Activated CD4-positive, alpha-beta memory T cell treated with anti-CD3 and anti-CD28 coated beads, Interleukin-2, amount 10 ng/mL, durations not matched to agents 7 days and 5 days (primary cell): ENCODE measurements at regions not wholly inside any gene's neighbourhood (a gene's known extent, or its start where the extent isn't known, plus 50 kb on each side); places are given as distances from the start of the nearest gene placed in this dataset.

Experiments used
- CTCF ChIA-PET: fragments of 350-600 bp; sonication (Branson Sonifier 250); formaldehyde crosslinking; loops from one replicate; lab custom pipeline; 2021; ENCODE audit warnings: antibody characterized with exemption, inconsistent platforms; lab: Charles Lee
- POLR2A ChIA-PET: fragments of 350-600 bp; sonication (Branson Sonifier 250); formaldehyde crosslinking; loops from one replicate; lab custom pipeline; 2021; ENCODE audit warnings: antibody characterized with exemption; lab: Charles Lee
- DNase-seq: peaks from one replicate; pipeline ENCODE4 v3.0.0-alpha.2; 2020
- H3K27ac Mint-ChIP-seq: one replicate; pipeline ENCODE4 v1.8.0; 2021; ENCODE audit warnings: mild to moderate bottlenecking, mixed read lengths
- H3K27me3 Mint-ChIP-seq: one replicate; pipeline ENCODE4 v1.8.0; 2021; ENCODE audit warnings: mixed read lengths
- H3K36me3 Mint-ChIP-seq: one replicate; pipeline ENCODE4 v1.8.0; 2021; ENCODE audit warnings: low read depth, mixed read lengths
- H3K4me1 Mint-ChIP-seq: one replicate; pipeline ENCODE4 v1.8.0; 2021; ENCODE audit warnings: mixed read lengths
- H3K4me3 Mint-ChIP-seq: one replicate; pipeline ENCODE4 v1.8.0; 2021; ENCODE audit warnings: mild to moderate bottlenecking, mixed read lengths
- H3K9me3 Mint-ChIP-seq: one replicate; pipeline ENCODE4 v1.8.0; 2021; ENCODE audit warnings: mixed read lengths

GRCh38 chr15:36062357-36062756, 516.4 kb upstream of the DPH6 start:
- ChIA-PET CTCF (no interaction called here), POLR2A (no interaction called here)
- no peaks in the 10 kb centered on the region for H3K4me1 Mint-ChIP-seq
- no peaks in the 10 kb centered on the region for H3K36me3 Mint-ChIP-seq
- H3K4me3 Mint-ChIP-seq: no peak overlapping the region
- no peak overlapping the region for H3K27ac Mint-ChIP-seq
- no peaks in the 10 kb centered on the region for H3K27me3 Mint-ChIP-seq
- no peak for DNase-seq
- no peaks in the 10 kb centered on the region for H3K9me3 Mint-ChIP-seq

DNA sequence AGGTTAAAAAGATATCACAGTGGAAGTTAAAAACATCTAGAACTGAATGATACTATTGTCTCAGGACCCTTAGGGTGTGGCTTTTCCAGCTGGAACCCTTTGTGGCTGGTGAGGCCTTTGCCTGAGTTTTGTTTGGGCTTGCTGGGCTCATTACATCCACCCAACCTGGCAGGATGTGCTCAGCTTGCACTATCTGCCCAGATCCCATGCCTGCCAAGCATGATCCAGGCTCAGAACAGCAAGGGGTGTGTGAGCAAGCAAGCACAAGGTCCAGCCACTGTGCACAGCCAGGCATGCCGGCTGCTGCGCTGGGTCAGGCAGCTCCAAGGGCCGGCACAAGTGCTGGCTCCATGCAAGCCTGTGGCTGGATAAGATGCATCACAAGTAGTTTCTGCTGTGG, 512.7 kb upstream of the CDIN1 start:
- ChIA-PET POLR2A (no interaction called here), CTCF (no interaction called here)
- no peak overlapping the region for H3K27ac Mint-ChIP-seq
- no peak overlapping the region for H3K4me3 Mint-ChIP-seq
- H3K27me3 Mint-ChIP-seq: no peaks in the 10 kb centered on the region
- DNase-seq: no peak
- H3K4me1 Mint-ChIP-seq: no peaks in the 10 kb centered on the region
- H3K36me3 Mint-ChIP-seq: no peaks in the 10 kb centered on the region
- no peaks in the 10 kb centered on the region for H3K9me3 Mint-ChIP-seq

- POLR2A ChIA-PET: no interaction called here
- H3K9me3 Mint-ChIP-seq: no peaks in the 10 kb centered on the region
- no peak overlapping the region for H3K4me3 Mint-ChIP-seq
- no peak overlapping the region for H3K27ac Mint-ChIP-seq
- CTCF ChIA-PET: no interaction called here
- no peak for DNase-seq
- no peaks in the 10 kb centered on the region for H3K36me3 Mint-ChIP-seq
- no peaks in the 10 kb centered on the region for H3K4me1 Mint-ChIP-seq
- no peaks in the 10 kb centered on the region for H3K27me3 Mint-ChIP-seq
Observed at GRCh38 chr15:36067483-36068274, 511.7 kb upstream of the CDIN1 start.

- ChIA-PET POLR2A (no interaction called here), CTCF (no interaction called here)
- no peak overlapping the region for H3K27ac Mint-ChIP-seq
- DNase-seq: no peak
- H3K4me1 Mint-ChIP-seq: no peaks in the 10 kb centered on the region
- H3K27me3 Mint-ChIP-seq: no peaks in the 10 kb centered on the region
- H3K9me3 Mint-ChIP-seq: no peaks in the 10 kb centered on the region
- H3K4me3 Mint-ChIP-seq: no peak overlapping the region
- no peaks in the 10 kb centered on the region for H3K36me3 Mint-ChIP-seq
Observed at GRCh38 chr15:36075333-36075732, 504.1 kb upstream of the CDIN1 start.

DNA sequence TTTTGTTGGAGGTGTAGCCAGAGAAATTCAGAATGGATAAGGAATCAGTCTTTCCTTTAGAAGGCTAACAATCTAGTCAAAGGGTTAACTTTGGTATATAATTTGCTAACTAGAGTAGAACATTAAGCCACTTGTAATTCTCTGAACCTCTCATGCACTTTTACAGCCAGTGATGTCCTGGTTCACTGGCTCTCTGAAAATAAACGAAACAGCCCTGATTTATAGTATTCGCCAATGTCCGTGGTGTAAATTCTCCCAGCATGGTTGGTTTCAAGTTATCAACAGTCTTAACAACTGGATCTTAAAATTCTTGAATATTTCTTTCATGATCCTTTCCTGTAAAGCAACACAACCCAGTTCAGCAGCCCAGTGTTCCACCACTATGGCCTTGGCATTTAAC, 500.4 kb upstream of the CDIN1 start:
- H3K4me1 Mint-ChIP-seq: no peaks in the 10 kb centered on the region
- H3K36me3 Mint-ChIP-seq: no peaks in the 10 kb centered on the region
- H3K27ac Mint-ChIP-seq: no peak overlapping the region
- CTCF ChIA-PET: no interaction called here
- DNase-seq: no peak
- H3K4me3 Mint-ChIP-seq: no peak overlapping the region
- H3K9me3 Mint-ChIP-seq: peaks cover 5% of the 10 kb centered on the region
- POLR2A ChIA-PET: no interaction called here
- H3K27me3 Mint-ChIP-seq: no peaks in the 10 kb centered on the region

DNA sequence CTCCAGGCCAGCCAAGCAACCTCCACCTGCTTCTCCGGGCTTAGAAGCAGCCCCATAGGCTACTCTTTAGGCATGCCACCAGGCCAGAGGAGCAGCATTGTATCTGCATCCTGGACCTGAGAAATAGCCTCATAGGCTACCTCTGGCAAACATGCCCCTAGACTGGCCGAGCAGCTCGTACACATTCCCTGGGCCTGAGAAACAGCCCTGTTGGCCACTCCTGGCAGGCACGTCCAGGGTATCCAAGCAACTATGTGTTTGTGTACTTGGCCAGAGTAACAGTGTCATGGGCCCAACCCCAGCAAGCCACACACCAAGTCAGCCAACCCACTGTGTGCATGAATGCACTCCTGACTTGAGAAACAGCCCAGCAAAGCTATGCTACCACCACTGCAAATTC, 498.7 kb upstream of the CDIN1 start:
- CTCF ChIA-PET: no interaction called here
- DNase-seq: no peak
- Mint-ChIP-seq H3K4me3 (no peak overlapping the region), H3K27me3 (no peaks in the 10 kb centered on the region), H3K9me3 (peaks cover 6% of the 10 kb centered on the region), H3K36me3 (no peaks in the 10 kb centered on the region), H3K27ac (no peak overlapping the region), H3K4me1 (no peaks in the 10 kb centered on the region)
- POLR2A ChIA-PET: no interaction called here

- no peaks in the 10 kb centered on the region for H3K36me3 Mint-ChIP-seq
- ChIA-PET POLR2A (no interaction called here), CTCF (no interaction called here)
- H3K27ac Mint-ChIP-seq: no peak overlapping the region
- H3K4me1 Mint-ChIP-seq: no peaks in the 10 kb centered on the region
- peaks cover 2% of the 10 kb centered on the region for H3K9me3 Mint-ChIP-seq
- DNase-seq: no peak
- no peaks in the 10 kb centered on the region for H3K27me3 Mint-ChIP-seq
- H3K4me3 Mint-ChIP-seq: no peak overlapping the region
Observed at GRCh38 chr15:36090286-36090946, 489.0 kb upstream of the CDIN1 start.

GRCh38 chr15:36106640-36107335, 472.6 kb upstream of the CDIN1 start:
- H3K27ac Mint-ChIP-seq: no peak overlapping the region
- ChIA-PET CTCF (no interaction called here), POLR2A (no interaction called here)
- DNase-seq: no peak
- H3K9me3 Mint-ChIP-seq: peaks cover under 1% of the 10 kb centered on the region
- H3K27me3 Mint-ChIP-seq: no peaks in the 10 kb centered on the region
- H3K4me1 Mint-ChIP-seq: no peaks in the 10 kb centered on the region
- H3K36me3 Mint-ChIP-seq: no peaks in the 10 kb centered on the region
- no peak overlapping the region for H3K4me3 Mint-ChIP-seq

DNA sequence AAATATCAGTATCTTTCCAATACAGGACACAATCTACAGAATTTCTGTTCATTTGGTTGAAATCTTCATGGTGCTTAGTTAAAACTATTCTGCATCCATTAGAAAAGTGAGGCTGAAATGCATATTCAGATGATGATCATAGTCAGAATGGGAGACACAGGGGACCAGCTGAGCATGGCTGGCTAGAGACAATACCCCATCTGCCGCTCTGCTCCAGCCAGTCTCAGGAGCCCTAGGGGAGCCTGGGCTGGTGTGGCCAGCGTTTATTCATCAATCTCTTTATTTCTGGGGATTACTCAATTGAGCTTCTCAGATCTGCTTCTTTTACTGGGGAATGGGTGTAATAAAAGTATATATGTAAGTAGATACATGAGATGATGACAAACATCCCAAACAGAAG, 470.9 kb upstream of the CDIN1 start:
- H3K27me3 Mint-ChIP-seq: no peaks in the 10 kb centered on the region
- CTCF ChIA-PET: no interaction called here
- H3K9me3 Mint-ChIP-seq: no peaks in the 10 kb centered on the region
- no peak overlapping the region for H3K27ac Mint-ChIP-seq
- no peak for DNase-seq
- no peaks in the 10 kb centered on the region for H3K36me3 Mint-ChIP-seq
- H3K4me3 Mint-ChIP-seq: no peak overlapping the region
- H3K4me1 Mint-ChIP-seq: no peaks in the 10 kb centered on the region
- POLR2A ChIA-PET: no interaction called here

- no peaks in the 10 kb centered on the region for H3K9me3 Mint-ChIP-seq
- ChIA-PET POLR2A (no interaction called here), CTCF (no interaction called here)
- DNase-seq: no peak
- no peaks in the 10 kb centered on the region for H3K36me3 Mint-ChIP-seq
- H3K4me3 Mint-ChIP-seq: no peak overlapping the region
- no peak overlapping the region for H3K27ac Mint-ChIP-seq
- no peaks in the 10 kb centered on the region for H3K4me1 Mint-ChIP-seq
- no peaks in the 10 kb centered on the region for H3K27me3 Mint-ChIP-seq
Observed at GRCh38 chr15:36109943-36110658, 469.3 kb upstream of the CDIN1 start.

GRCh38 chr15:36110659-36110993, 468.8 kb upstream of the CDIN1 start:
- Mint-ChIP-seq H3K4me3 (no peak overlapping the region), H3K4me1 (no peaks in the 10 kb centered on the region), H3K9me3 (no peaks in the 10 kb centered on the region), H3K27ac (no peak overlapping the region), H3K36me3 (no peaks in the 10 kb centered on the region), H3K27me3 (no peaks in the 10 kb centered on the region)
- DNase-seq: no peak
- CTCF ChIA-PET: interaction anchor here (0.9 kb wide), 1 partner anchor 23 kb away, joined by 3 read pairs; no protein-coding TSS in a partner anchor
- POLR2A ChIA-PET: no interaction called here

GRCh38 chr15:36117296-36117787, 462.1 kb upstream of the CDIN1 start:
- H3K27ac Mint-ChIP-seq: no peak overlapping the region
- peaks cover 3% of the 10 kb centered on the region for H3K9me3 Mint-ChIP-seq
- no peaks in the 10 kb centered on the region for H3K4me1 Mint-ChIP-seq
- ChIA-PET CTCF (no interaction called here), POLR2A (no interaction called here)
- H3K27me3 Mint-ChIP-seq: no peaks in the 10 kb centered on the region
- no peak overlapping the region for H3K4me3 Mint-ChIP-seq
- no peak for DNase-seq
- no peaks in the 10 kb centered on the region for H3K36me3 Mint-ChIP-seq

GRCh38 chr15:36126194-36126593, 453.2 kb upstream of the CDIN1 start:
- POLR2A ChIA-PET: no interaction called here
- no peaks in the 10 kb centered on the region for H3K27me3 Mint-ChIP-seq
- no peak for DNase-seq
- H3K27ac Mint-ChIP-seq: no peak overlapping the region
- peaks cover 6% of the 10 kb centered on the region for H3K9me3 Mint-ChIP-seq
- no peak overlapping the region for H3K4me3 Mint-ChIP-seq
- no peaks in the 10 kb centered on the region for H3K4me1 Mint-ChIP-seq
- H3K36me3 Mint-ChIP-seq: no peaks in the 10 kb centered on the region
- CTCF ChIA-PET: no interaction called here
